ENCODE measurements at regions not wholly inside any gene's neighbourhood (a gene's known extent, or its start where the extent isn't known, plus 50 kb on each side); places are given as distances from the start of the nearest gene placed in this dataset.
"Not testable (repeated sequence)": the region's sequence is repeated elsewhere in the genome, so short reads cannot be mapped to it uniquely, and the experiment has no call there.

- TF ChIP-seq, protein P1, sequence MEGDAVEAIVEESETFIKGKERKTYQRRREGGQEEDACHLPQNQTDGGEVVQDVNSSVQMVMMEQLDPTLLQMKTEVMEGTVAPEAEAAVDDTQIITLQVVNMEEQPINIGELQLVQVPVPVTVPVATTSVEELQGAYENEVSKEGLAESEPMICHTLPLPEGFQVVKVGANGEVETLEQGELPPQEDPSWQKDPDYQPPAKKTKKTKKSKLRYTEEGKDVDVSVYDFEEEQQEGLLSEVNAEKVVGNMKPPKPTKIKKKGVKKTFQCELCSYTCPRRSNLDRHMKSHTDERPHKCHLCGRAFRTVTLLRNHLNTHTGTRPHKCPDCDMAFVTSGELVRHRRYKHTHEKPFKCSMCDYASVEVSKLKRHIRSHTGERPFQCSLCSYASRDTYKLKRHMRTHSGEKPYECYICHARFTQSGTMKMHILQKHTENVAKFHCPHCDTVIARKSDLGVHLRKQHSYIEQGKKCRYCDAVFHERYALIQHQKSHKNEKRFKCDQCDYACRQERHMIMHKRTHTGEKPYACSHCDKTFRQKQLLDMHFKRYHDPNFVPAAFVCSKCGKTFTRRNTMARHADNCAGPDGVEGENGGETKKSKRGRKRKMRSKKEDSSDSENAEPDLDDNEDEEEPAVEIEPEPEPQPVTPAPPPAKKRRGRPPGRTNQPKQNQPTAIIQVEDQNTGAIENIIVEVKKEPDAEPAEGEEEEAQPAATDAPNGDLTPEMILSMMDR (conservative IDR thresholded peaks at IDR 0.05; ENCODE audit: low read length), result no peak
- TF ChIP-seq EZH2phosphoT487 (IDR thresholded peaks at IDR 0.05; ENCODE audit: borderline replicate concordance), result no peak
Observed at GRCh38 chr13:63731896-63732295, 2316.2 kb upstream of the PCDH20 start.

DNA sequence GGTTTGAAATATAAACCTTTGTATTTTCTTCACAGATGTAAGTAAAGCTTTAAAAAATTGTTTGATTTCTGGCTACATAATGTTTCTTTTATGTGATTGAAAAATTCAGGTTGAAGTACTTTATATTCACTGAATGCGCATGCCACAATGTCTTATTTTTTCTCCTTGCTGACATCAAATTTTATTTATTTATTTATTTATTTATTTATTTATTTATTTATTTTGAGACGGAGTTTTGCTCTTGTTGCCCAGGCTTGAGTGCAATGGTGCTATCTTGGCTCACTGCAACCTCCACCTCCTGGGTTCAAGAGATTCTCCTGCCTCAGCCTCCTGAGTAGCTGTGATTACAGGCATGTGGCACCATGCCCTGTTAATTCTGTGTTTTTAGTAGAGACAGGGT, 2296.5 kb upstream of the PCDH20 start:
- not testable (repeated sequence) for H3K36me3 ChIP-seq (ENCODE audit: insufficient read depth, low read length); H3K27me3 ChIP-seq (ENCODE audit: insufficient read depth, low read length, poor library complexity, severe bottlenecking); H3K79me2 ChIP-seq (ENCODE audit: insufficient read depth, low read length); H2AFZ ChIP-seq (ENCODE audit: low read length); H3K9me2 ChIP-seq (replicated peaks; ENCODE audit: low read depth, low read length); H3K4me3 ChIP-seq (ENCODE audit: low read length, poor library complexity, severe bottlenecking); H3K9me3 ChIP-seq (ENCODE audit: insufficient read depth, low read depth, low read length); H3K4me2 ChIP-seq (ENCODE audit: low read depth, low read length, poor library complexity, severe bottlenecking); H3K9ac ChIP-seq (ENCODE audit: low read depth, low read length, poor library complexity, severe bottlenecking); H3K4me1 ChIP-seq (ENCODE audit: insufficient read depth, low read length, poor library complexity, severe bottlenecking); H3F3A ChIP-seq (ENCODE audit: low read depth); H4K20me1 ChIP-seq (ENCODE audit: insufficient read depth, low read length, poor library complexity, severe bottlenecking)

More at GRCh38 chr13:63731896-63732295, 2316.2 kb upstream of the PCDH20 start:
- H3K36me3 ChIP-seq (ENCODE audit: insufficient read depth, low read length), result no peaks in the 10 kb centered on the region
- no peaks in the 10 kb centered on the region for H3F3A ChIP-seq (ENCODE audit: low read depth)
- H3K4me1 ChIP-seq (ENCODE audit: insufficient read depth, low read length, poor library complexity, severe bottlenecking), result no peaks in the 10 kb centered on the region
- H3K9me3 ChIP-seq (ENCODE audit: insufficient read depth, low read depth, low read length), result no peaks in the 10 kb centered on the region
- H3K4me2 ChIP-seq (ENCODE audit: low read depth, low read length, poor library complexity, severe bottlenecking), result no peak overlapping the region
- no peaks in the 10 kb centered on the region for H3K79me2 ChIP-seq (ENCODE audit: insufficient read depth, low read length)
- H3K27me3 ChIP-seq (ENCODE audit: insufficient read depth, low read length, poor library complexity, severe bottlenecking), result no peaks in the 10 kb centered on the region
- H3K9me2 ChIP-seq (replicated peaks; ENCODE audit: low read depth, low read length), result no peaks in the 10 kb centered on the region
- H3K4me3 ChIP-seq (ENCODE audit: low read length, poor library complexity, severe bottlenecking), result no peak overlapping the region
- H3K9ac ChIP-seq (ENCODE audit: low read depth, low read length, poor library complexity, severe bottlenecking), result no peak overlapping the region
- H4K20me1 ChIP-seq (ENCODE audit: insufficient read depth, low read length, poor library complexity, severe bottlenecking), result no peaks in the 10 kb centered on the region
- H2AFZ ChIP-seq (ENCODE audit: low read length), result no peak overlapping the region

DNA sequence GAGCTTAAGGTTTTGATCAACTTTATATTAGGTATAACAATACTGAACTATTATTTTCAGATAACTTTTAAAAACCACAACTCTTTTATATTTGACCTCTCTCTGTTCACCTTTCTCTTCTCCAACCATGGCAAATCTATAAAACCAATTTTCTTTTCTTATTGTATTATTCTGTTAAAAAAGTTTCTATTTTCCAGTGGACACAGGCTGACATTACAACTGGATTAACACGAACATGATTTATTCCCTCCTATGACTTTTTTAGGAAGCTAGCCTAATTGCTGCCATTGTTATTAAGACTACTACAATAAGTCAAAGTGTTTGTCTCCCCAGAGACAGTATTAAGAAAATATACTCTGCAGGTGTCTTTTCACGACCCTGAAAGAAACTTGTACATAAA, 2291.1 kb upstream of the PCDH20 start:
- Histone ChIP-seq H2AFZ (ENCODE audit: low read length) (no peak overlapping the region), H4K20me1 (ENCODE audit: insufficient read depth, low read length, poor library complexity, severe bottlenecking) (no peaks in the 10 kb centered on the region), H3K9me3 (ENCODE audit: insufficient read depth, low read depth, low read length) (no peaks in the 10 kb centered on the region), H3K9me2 (replicated peaks; ENCODE audit: low read depth, low read length) (no peaks in the 10 kb centered on the region), H3K79me2 (ENCODE audit: insufficient read depth, low read length) (no peaks in the 10 kb centered on the region), H3K4me2 (ENCODE audit: low read depth, low read length, poor library complexity, severe bottlenecking) (no peak overlapping the region), H3K36me3 (ENCODE audit: insufficient read depth, low read length) (no peaks in the 10 kb centered on the region), H3K9ac (ENCODE audit: low read depth, low read length, poor library complexity, severe bottlenecking) (no peak overlapping the region), H3K4me3 (ENCODE audit: low read length, poor library complexity, severe bottlenecking) (no peak overlapping the region), H3F3A (ENCODE audit: low read depth) (no peaks in the 10 kb centered on the region), H3K27me3 (ENCODE audit: insufficient read depth, low read length, poor library complexity, severe bottlenecking) (no peaks in the 10 kb centered on the region), H3K4me1 (ENCODE audit: insufficient read depth, low read length, poor library complexity, severe bottlenecking) (no peaks in the 10 kb centered on the region)
- TF ChIP-seq, protein P1 (conservative IDR thresholded peaks at IDR 0.05; ENCODE audit: low read length), result no peak
- no peak for TF ChIP-seq EZH2phosphoT487 (IDR thresholded peaks at IDR 0.05; ENCODE audit: borderline replicate concordance)

GRCh38 chr13:63704521-63704920, 2288.9 kb upstream of the PCDH20 start:
- Histone ChIP-seq H3K4me2 (ENCODE audit: low read depth, low read length, poor library complexity, severe bottlenecking) (no peak overlapping the region), H3K9me3 (ENCODE audit: insufficient read depth, low read depth, low read length) (no peaks in the 10 kb centered on the region), H3K9ac (ENCODE audit: low read depth, low read length, poor library complexity, severe bottlenecking) (no peak overlapping the region), H3K36me3 (ENCODE audit: insufficient read depth, low read length) (no peaks in the 10 kb centered on the region), H3K79me2 (ENCODE audit: insufficient read depth, low read length) (no peaks in the 10 kb centered on the region), H3K27me3 (ENCODE audit: insufficient read depth, low read length, poor library complexity, severe bottlenecking) (no peaks in the 10 kb centered on the region), H3K9me2 (replicated peaks; ENCODE audit: low read depth, low read length) (no peaks in the 10 kb centered on the region), H4K20me1 (ENCODE audit: insufficient read depth, low read length, poor library complexity, severe bottlenecking) (no peaks in the 10 kb centered on the region), H3K4me1 (ENCODE audit: insufficient read depth, low read length, poor library complexity, severe bottlenecking) (no peaks in the 10 kb centered on the region), H3F3A (ENCODE audit: low read depth) (no peaks in the 10 kb centered on the region), H2AFZ (ENCODE audit: low read length) (no peak overlapping the region), H3K4me3 (ENCODE audit: low read length, poor library complexity, severe bottlenecking) (no peak overlapping the region)
- TF ChIP-seq, protein P1 (conservative IDR thresholded peaks at IDR 0.05; ENCODE audit: low read length), result no peak
- no peak for TF ChIP-seq EZH2phosphoT487 (IDR thresholded peaks at IDR 0.05; ENCODE audit: borderline replicate concordance)

All from Loucy (cell line).